ENCODE measurements at regions not wholly inside any gene's neighbourhood (a gene's known extent, or its start where the extent isn't known, plus 50 kb on each side); places are given as distances from the start of the nearest gene placed in this dataset.

DNA sequence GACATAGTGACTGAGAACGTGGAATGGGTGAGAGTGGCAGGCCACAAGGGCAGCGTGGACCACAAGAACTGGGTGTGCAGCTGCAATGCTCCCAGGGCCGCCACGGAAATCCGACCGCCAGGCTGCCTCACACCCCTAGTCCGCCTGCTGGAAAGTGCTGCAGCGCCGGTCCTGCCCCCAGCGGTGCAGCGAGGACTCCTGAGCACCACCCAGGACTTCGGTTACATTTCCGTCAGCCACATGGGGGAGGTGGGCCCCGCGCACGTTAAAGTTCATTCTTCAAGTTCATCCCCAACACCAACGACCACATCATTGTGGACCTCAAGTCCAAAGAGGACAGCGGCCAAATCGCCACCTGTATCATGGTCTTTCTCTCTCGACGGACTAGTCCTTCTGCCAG is 126.1 kb upstream of the CARMIL1 start:
- no peak overlapping the region for H3K4me3 ChIP-seq (ENCODE audit: low read depth in 1 of 3, low read length in 3 of 3)
- H3K9ac ChIP-seq (ENCODE audit: low read depth in 1 of 2, low read length in 2 of 2) = no peak overlapping the region
- no peaks in the 10 kb centered on the region for H3K27me3 ChIP-seq (ENCODE audit: control insufficient read depth in 4 of 4, insufficient read depth in 4 of 4, low read length in 3 of 4)
- peaks cover 0 to 3% (median 1%) of the 10 kb centered on the region in 4 donors for H3K9me3 ChIP-seq (ENCODE audit: control insufficient read depth in 4 of 4, low read length in 3 of 4)
- no peak overlapping the region for H3K27ac ChIP-seq (ENCODE audit: low read depth in 1 of 2, low read length in 2 of 2)
- no peaks in the 10 kb centered on the region for H3K4me1 ChIP-seq (ENCODE audit: control insufficient read depth in 4 of 4, insufficient read depth in 4 of 4, low read length in 3 of 4)
- H3K36me3 ChIP-seq (ENCODE audit: control insufficient read depth in 4 of 4, insufficient read depth in 3 of 4, low read depth in 1 of 4, low read length in 3 of 4) = no peaks in the 10 kb centered on the region
- DNase-seq (ENCODE audit: low spot score) = no peak
- WGBS = 97% methylated on average over 21 of the region's 21 CpGs
- TF ChIP-seq EGR1 (IDR thresholded peaks at IDR 0.05; ENCODE audit: low read depth in 2 of 2) = no peak

DNA sequence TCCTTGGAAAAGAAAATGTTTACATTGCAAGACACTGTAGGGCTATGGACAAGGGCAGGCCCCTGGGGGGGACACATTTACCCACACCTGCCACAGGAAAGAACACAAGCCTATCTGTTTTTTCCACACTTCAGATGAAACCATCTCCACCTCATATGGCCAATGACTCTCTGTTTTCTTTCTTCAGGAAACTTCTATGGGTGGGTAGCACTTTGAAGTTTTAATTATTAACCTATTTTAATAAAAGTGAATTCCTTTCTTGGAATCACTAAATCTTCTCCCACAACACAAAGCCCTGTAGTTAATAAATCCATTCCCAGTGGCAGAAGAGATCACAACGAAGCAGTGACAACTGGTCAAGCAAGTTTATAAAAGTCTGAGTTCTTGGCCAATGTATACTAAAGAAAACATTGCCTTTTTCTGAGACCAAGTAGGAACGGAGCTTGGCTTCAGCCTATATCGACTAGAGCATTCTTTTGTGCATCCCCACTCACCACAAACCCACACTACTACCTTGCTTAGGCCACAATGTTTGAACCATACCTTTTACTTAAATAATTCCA is 125.1 kb upstream of the CARMIL1 start:
- Histone ChIP-seq H3K36me3 (ENCODE audit: control insufficient read depth in 4 of 4, insufficient read depth in 3 of 4, low read depth in 1 of 4, low read length in 3 of 4) (no peaks in the 10 kb centered on the region), H3K27ac (ENCODE audit: low read depth in 1 of 2, low read length in 2 of 2) (no peak overlapping the region), H3K4me3 (ENCODE audit: low read depth in 1 of 3, low read length in 3 of 3) (no peak overlapping the region), H3K27me3 (ENCODE audit: control insufficient read depth in 4 of 4, insufficient read depth in 4 of 4, low read length in 3 of 4) (no peaks in the 10 kb centered on the region), H3K9me3 (ENCODE audit: control insufficient read depth in 4 of 4, low read length in 3 of 4) (peaks cover 0 to 10% (median 3%) of the 10 kb centered on the region in 4 donors), H3K9ac (ENCODE audit: low read depth in 1 of 2, low read length in 2 of 2) (no peak overlapping the region), H3K4me1 (ENCODE audit: control insufficient read depth in 4 of 4, insufficient read depth in 4 of 4, low read length in 3 of 4) (no peaks in the 10 kb centered on the region)
- TF ChIP-seq FOXA1 (IDR thresholded peaks at IDR 0.05) = no peak
- TF ChIP-seq, protein P1, sequence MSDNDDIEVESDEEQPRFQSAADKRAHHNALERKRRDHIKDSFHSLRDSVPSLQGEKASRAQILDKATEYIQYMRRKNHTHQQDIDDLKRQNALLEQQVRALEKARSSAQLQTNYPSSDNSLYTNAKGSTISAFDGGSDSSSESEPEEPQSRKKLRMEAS (IDR thresholded peaks at IDR 0.05) = no peak
- no peak for TF ChIP-seq RXRA (IDR thresholded peaks at IDR 0.05)
- TF ChIP-seq, protein P2, sequence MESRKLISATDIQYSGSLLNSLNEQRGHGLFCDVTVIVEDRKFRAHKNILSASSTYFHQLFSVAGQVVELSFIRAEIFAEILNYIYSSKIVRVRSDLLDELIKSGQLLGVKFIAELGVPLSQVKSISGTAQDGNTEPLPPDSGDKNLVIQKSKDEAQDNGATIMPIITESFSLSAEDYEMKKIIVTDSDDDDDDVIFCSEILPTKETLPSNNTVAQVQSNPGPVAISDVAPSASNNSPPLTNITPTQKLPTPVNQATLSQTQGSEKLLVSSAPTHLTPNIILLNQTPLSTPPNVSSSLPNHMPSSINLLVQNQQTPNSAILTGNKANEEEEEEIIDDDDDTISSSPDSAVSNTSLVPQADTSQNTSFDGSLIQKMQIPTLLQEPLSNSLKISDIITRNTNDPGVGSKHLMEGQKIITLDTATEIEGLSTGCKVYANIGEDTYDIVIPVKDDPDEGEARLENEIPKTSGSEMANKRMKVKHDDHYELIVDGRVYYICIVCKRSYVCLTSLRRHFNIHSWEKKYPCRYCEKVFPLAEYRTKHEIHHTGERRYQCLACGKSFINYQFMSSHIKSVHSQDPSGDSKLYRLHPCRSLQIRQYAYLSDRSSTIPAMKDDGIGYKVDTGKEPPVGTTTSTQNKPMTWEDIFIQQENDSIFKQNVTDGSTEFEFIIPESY (IDR thresholded peaks at IDR 0.05) = no peak
- no peak for TF ChIP-seq NR2F2 (IDR thresholded peaks at IDR 0.05)
- no peak for TF ChIP-seq EGR1 (IDR thresholded peaks at IDR 0.05; ENCODE audit: low read depth in 2 of 2)
- TF ChIP-seq, protein P3, sequence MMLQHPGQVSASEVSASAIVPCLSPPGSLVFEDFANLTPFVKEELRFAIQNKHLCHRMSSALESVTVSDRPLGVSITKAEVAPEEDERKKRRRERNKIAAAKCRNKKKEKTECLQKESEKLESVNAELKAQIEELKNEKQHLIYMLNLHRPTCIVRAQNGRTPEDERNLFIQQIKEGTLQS (IDR thresholded peaks at IDR 0.05) = no peak
- TF ChIP-seq RAD21 (IDR thresholded peaks at IDR 0.05) = no peak
- WGBS = 81% methylated on average over 3 of the region's 3 CpGs
- DNase-seq (ENCODE audit: low spot score) = no peak

GRCh38 chr6:25155211-25155610 is 124.0 kb upstream of the CARMIL1 start:
- Histone ChIP-seq H3K27me3 (ENCODE audit: control insufficient read depth in 4 of 4, insufficient read depth in 4 of 4, low read length in 3 of 4) (no peaks in the 10 kb centered on the region), H3K4me3 (ENCODE audit: low read depth in 1 of 3, low read length in 3 of 3) (no peak overlapping the region), H3K9ac (ENCODE audit: low read depth in 1 of 2, low read length in 2 of 2) (no peak overlapping the region), H3K9me3 (ENCODE audit: control insufficient read depth in 4 of 4, low read length in 3 of 4) (peaks cover 0 to 8% (median 2%) of the 10 kb centered on the region in 4 donors), H3K27ac (ENCODE audit: low read depth in 1 of 2, low read length in 2 of 2) (no peak overlapping the region), H3K36me3 (ENCODE audit: control insufficient read depth in 4 of 4, insufficient read depth in 3 of 4, low read depth in 1 of 4, low read length in 3 of 4) (no peaks in the 10 kb centered on the region), H3K4me1 (ENCODE audit: control insufficient read depth in 4 of 4, insufficient read depth in 4 of 4, low read length in 3 of 4) (no peaks in the 10 kb centered on the region)
- 96% methylated on average over 3 of the region's 3 CpGs for WGBS
- DNase-seq (ENCODE audit: low spot score) = no peak
- TF ChIP-seq YY1 (IDR thresholded peaks at IDR 0.05) = no peak
- no peak for TF ChIP-seq RAD21 (IDR thresholded peaks at IDR 0.05)
- TF ChIP-seq, protein P1 (IDR thresholded peaks at IDR 0.05) = no peak
- TF ChIP-seq GABPA (IDR thresholded peaks at IDR 0.05 in 1 of 2, conservative IDR thresholded peaks at IDR 0.05 in 1 of 2) = no peak
- TF ChIP-seq, protein P3 (IDR thresholded peaks at IDR 0.05) = no peak
- no peak for TF ChIP-seq CTCF (IDR thresholded peaks at IDR 0.05; ENCODE audit: low read depth, low read length, missing input control)
- no peak for TF ChIP-seq JUND (IDR thresholded peaks at IDR 0.05)
- TF ChIP-seq HNF4A (conservative IDR thresholded peaks at IDR 0.05) = no peak
- no peak for TF ChIP-seq NR2F2 (IDR thresholded peaks at IDR 0.05)

Data from liver (tissue), 8 donors.